DND-41 (cell line): ENCODE measurements at regions not wholly inside any gene's neighbourhood (a gene's known extent, or its start where the extent isn't known, plus 50 kb on each side); places are given as distances from the start of the nearest gene placed in this dataset.

Experiments
- ATAC-seq: fragments of 200-7000 bp; cut with Tn5 transposase; 3 replicates; pipeline ENCODE4 v1.9.1; 2021; ENCODE audit warnings: low read depth; ENCODE audit not compliant: insufficient read depth
- DNase-seq: peaks from one replicate; pipeline ENCODE4 v3.0.0-alpha.2; 2020
- H2AFZ ChIP-seq: 2 replicates; pipeline ENCODE4 v1.6.0; 2012; ENCODE audit warnings: low read depth, low read length
- H3K27ac ChIP-seq: 2 replicates; pipeline ENCODE4 v1.5.1; 2012; ENCODE audit warnings: low read length, inconsistent platforms
- H3K27me3 ChIP-seq: fragments of 200-600 bp; sonication (generic); 2 replicates; pipeline ENCODE4 v1.6.0; 2012; ENCODE audit warnings: low read length, mild to moderate bottlenecking, inconsistent platforms; ENCODE audit not compliant: insufficient read depth, poor library complexity
- H3K36me3 ChIP-seq: 2 replicates; pipeline ENCODE4 v1.5.1; 2012; ENCODE audit warnings: low read length, inconsistent platforms; ENCODE audit not compliant: insufficient read depth
- H3K4me1 ChIP-seq: 2 replicates; pipeline ENCODE4 v1.5.1; 2012; ENCODE audit warnings: mild to moderate bottlenecking, low read length; ENCODE audit not compliant: insufficient read depth
- H3K4me2 ChIP-seq: 2 replicates; pipeline ENCODE4 v1.6.0; 2012; ENCODE audit warnings: mild to moderate bottlenecking, moderate library complexity, low read length, inconsistent platforms; ENCODE audit not compliant: insufficient read depth
- H3K4me3 ChIP-seq, 2 experiments: fragments of 200-600 bp in 1 of 2; shearing (Covaris generic) in 1 of 2; 2 replicates each; pipeline ENCODE4 v1.5.1; 2012 to 2016; ENCODE audit warnings: inconsistent platforms in 2 of 2, low read length in 2 of 2, mild to moderate bottlenecking in 2 of 2, low read depth in 1 of 2, moderate library complexity in 1 of 2
- H3K79me2 ChIP-seq: 2 replicates; pipeline ENCODE4 v1.6.0; 2012; ENCODE audit warnings: low read length, inconsistent platforms; ENCODE audit not compliant: insufficient read depth
- H3K9ac ChIP-seq: 2 replicates; pipeline ENCODE4 v1.6.0; 2012; ENCODE audit warnings: low read depth, mild to moderate bottlenecking, inconsistent platforms, low read length, moderate library complexity
- H3K9me3 ChIP-seq: 2 replicates; pipeline ENCODE4 v1.5.1; 2012; ENCODE audit warnings: low read length, moderate library complexity, mild to moderate bottlenecking, inconsistent platforms; ENCODE audit not compliant: insufficient read depth, severe bottlenecking
- H4K20me1 ChIP-seq: 2 replicates; pipeline ENCODE4 v1.6.0; 2012; ENCODE audit warnings: low read length; ENCODE audit not compliant: insufficient read depth
- EZH2 ChIP-seq: IDR thresholded peaks from 3 replicates; pipeline ENCODE4 v1.6.1; 2012; ENCODE audit warnings: borderline replicate concordance, low read depth, mild to moderate bottlenecking, moderate library complexity, low read length, inconsistent platforms; ENCODE audit not compliant: severe bottlenecking
- TF ChIP-seq, protein P1 (sequence below): IDR thresholded peaks from 2 replicates; pipeline ENCODE4 v1.5.1; 2012; ENCODE audit warnings: borderline replicate concordance, low read length, moderate library complexity, mild to moderate bottlenecking; ENCODE audit not compliant: poor library complexity, severe bottlenecking; ENCODE audit errors: extremely low read depth

- no peaks in the 10 kb centered on the region for H3K79me2 ChIP-seq
- no peak overlapping the region for H3K27ac ChIP-seq
- TF ChIP-seq, protein P1, sequence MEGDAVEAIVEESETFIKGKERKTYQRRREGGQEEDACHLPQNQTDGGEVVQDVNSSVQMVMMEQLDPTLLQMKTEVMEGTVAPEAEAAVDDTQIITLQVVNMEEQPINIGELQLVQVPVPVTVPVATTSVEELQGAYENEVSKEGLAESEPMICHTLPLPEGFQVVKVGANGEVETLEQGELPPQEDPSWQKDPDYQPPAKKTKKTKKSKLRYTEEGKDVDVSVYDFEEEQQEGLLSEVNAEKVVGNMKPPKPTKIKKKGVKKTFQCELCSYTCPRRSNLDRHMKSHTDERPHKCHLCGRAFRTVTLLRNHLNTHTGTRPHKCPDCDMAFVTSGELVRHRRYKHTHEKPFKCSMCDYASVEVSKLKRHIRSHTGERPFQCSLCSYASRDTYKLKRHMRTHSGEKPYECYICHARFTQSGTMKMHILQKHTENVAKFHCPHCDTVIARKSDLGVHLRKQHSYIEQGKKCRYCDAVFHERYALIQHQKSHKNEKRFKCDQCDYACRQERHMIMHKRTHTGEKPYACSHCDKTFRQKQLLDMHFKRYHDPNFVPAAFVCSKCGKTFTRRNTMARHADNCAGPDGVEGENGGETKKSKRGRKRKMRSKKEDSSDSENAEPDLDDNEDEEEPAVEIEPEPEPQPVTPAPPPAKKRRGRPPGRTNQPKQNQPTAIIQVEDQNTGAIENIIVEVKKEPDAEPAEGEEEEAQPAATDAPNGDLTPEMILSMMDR, result no peak
- no peak for TF ChIP-seq EZH2
- no peak overlapping the region for H2AFZ ChIP-seq
- H3K36me3 ChIP-seq, result no peaks in the 10 kb centered on the region
- peaks cover 3% of the 10 kb centered on the region for H3K27me3 ChIP-seq
- H3K9me3 ChIP-seq, result no peaks in the 10 kb centered on the region
- no peak for DNase-seq
- ATAC-seq, result no peak
- H3K4me1 ChIP-seq, result no peaks in the 10 kb centered on the region
- no peak overlapping the region for H3K4me2 ChIP-seq
- no peaks in the 10 kb centered on the region for H4K20me1 ChIP-seq
- H3K4me3 ChIP-seq, result no peak overlapping the region
- H3K9ac ChIP-seq, result no peak overlapping the region
Measured at GRCh38 chr16:17658881-17659280, 188.1 kb upstream of the XYLT1 start.

DNA sequence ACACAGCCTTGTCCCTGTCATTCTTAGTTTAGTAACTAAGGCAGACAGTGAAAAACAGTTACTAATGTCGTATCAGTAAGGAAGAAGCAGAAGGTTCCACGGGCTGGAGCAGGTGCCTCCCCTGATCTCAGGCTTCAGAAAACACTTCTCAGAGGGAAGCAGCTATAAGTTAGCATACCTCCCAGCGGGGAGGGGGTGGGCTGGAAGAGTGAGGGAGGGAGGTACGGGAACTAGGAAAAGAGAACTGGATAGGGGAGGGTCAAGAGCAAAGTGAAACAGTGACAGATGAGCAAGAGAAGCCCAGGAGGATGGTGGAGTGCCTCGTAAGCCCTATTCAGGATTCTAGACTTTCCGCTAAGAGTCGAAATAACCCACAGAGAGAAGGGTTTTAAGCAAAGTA is 186.3 kb upstream of the XYLT1 start:
- no peak for DNase-seq
- ATAC-seq, result no peak
- H2AFZ ChIP-seq, result no peak overlapping the region
- no peaks in the 10 kb centered on the region for H4K20me1 ChIP-seq
- no peak overlapping the region for H3K9ac ChIP-seq
- no peak overlapping the region for H3K4me3 ChIP-seq
- H3K27ac ChIP-seq, result no peak overlapping the region
- peaks cover 3% of the 10 kb centered on the region for H3K27me3 ChIP-seq
- no peaks in the 10 kb centered on the region for H3K36me3 ChIP-seq
- TF ChIP-seq, protein P1, result no peak
- no peak for TF ChIP-seq EZH2
- no peaks in the 10 kb centered on the region for H3K4me1 ChIP-seq
- no peaks in the 10 kb centered on the region for H3K79me2 ChIP-seq
- no peaks in the 10 kb centered on the region for H3K9me3 ChIP-seq
- H3K4me2 ChIP-seq, result no peak overlapping the region

DNA sequence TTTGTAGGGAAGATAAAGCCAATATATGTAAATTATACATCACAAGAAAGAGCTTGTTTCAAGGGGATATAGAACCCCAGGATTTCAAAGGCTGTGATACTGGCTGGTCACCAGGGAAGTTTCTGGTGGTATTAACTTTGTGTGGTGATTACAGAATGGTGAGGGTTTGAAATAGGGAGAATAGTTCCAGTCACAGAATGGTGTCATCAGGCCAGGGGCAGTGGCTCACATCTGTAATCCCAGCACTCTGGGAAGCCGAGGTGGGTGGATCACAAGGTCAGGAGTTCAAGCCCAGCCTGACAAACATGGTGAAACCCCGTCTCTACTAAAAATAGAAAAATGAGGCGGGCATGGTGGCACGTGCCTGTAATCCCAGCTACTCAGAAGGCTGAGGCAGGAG is 183.8 kb upstream of the XYLT1 start:
- no peak overlapping the region for H3K27ac ChIP-seq
- H2AFZ ChIP-seq, result no peak overlapping the region
- H3K9me3 ChIP-seq, result no peaks in the 10 kb centered on the region
- H3K79me2 ChIP-seq, result no peaks in the 10 kb centered on the region
- H3K9ac ChIP-seq, result no peak overlapping the region
- no peaks in the 10 kb centered on the region for H3K36me3 ChIP-seq
- no peaks in the 10 kb centered on the region for H4K20me1 ChIP-seq
- TF ChIP-seq EZH2, result no peak
- TF ChIP-seq, protein P1, result no peak
- H3K4me3 ChIP-seq, result no peak overlapping the region
- H3K27me3 ChIP-seq, result peaks cover 3% of the 10 kb centered on the region
- H3K4me2 ChIP-seq, result no peak overlapping the region
- ATAC-seq (no peak), DNase-seq (no peak)
- H3K4me1 ChIP-seq, result no peaks in the 10 kb centered on the region

DNA sequence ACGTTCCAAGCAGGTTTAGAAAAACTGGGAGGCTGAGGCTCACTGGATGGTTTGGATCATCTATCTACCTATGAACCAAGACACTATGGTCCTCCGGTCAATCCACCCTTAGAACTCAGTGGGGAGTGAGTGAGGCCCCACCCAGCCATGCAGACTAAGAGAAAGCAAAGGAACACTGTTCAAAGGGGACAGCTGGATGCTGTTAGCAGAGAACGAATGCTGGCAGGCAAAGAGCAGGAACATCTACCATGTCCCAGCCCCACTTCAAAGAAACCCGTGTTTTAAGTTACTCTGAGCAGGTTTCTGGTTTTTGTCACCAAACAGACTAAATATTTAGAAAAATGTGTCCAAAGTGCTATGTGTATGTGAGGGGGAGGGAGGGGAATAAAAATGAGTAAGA is 183.4 kb upstream of the XYLT1 start:
- H3K9me3 ChIP-seq, result no peaks in the 10 kb centered on the region

More for the DNA sequence above, 183.4 kb upstream of the XYLT1 start:
- Histone ChIP-seq H3K4me2 (no peak overlapping the region), H3K27me3 (peaks cover 3% of the 10 kb centered on the region), H3K4me1 (no peaks in the 10 kb centered on the region), H4K20me1 (no peaks in the 10 kb centered on the region), H2AFZ (no peak overlapping the region), H3K27ac (no peak overlapping the region), H3K4me3 (no peak overlapping the region), H3K9ac (no peak overlapping the region), H3K36me3 (no peaks in the 10 kb centered on the region), H3K79me2 (no peaks in the 10 kb centered on the region)
- no peak for TF ChIP-seq EZH2
- TF ChIP-seq, protein P1, result no peak
- ATAC-seq, result no peak
- DNase-seq, result no peak
